ENCODE measurements at regions not wholly inside any gene's neighbourhood (a gene's known extent, or its start where the extent isn't known, plus 50 kb on each side); places are given as distances from the start of the nearest gene placed in this dataset.

GRCh38 chr14:96734076-96734622, 63.0 kb upstream of the VRK1 start:
- no peak for TF ChIP-seq CTCF (IDR thresholded peaks at IDR 0.05; ENCODE audit: insufficient read depth, low read depth, low read length)
- no peak for TF ChIP-seq EZH2 (IDR thresholded peaks at IDR 0.05; ENCODE audit: insufficient read depth, low read length)

All from astrocyte (in vitro differentiated cells and primary cell).